Esophagus muscularis mucosa (tissue), 3 donors: ENCODE measurements at regions not wholly inside any gene's neighbourhood (a gene's known extent, or its start where the extent isn't known, plus 50 kb on each side); places are given as distances from the start of the nearest gene placed in this dataset.

ENCODE experiments used
- POLR2AphosphoS5 ChIP-seq, 2 donors: sonication (generic); formaldehyde crosslinking; IDR thresholded peaks; one replicate each; pipeline ENCODE4 v1.6.1; 2017; ENCODE audit warnings: antibody characterized with exemption in 2 of 2
- TF ChIP-seq, protein P1 (sequence below), 3 experiments: fragments of 200-600 bp in 2 of 3; fragments of 450-650 bp in 1 of 3; sonication (generic) in 2 of 3; IDR thresholded peaks; one replicate each; pipeline ENCODE4 v1.5.1; 2017 to 2019; ENCODE audit warnings: antibody characterized with exemption in 3 of 3, mild to moderate bottlenecking in 2 of 3, moderate library complexity in 1 of 3

GRCh38 chr4:97003715-97004114 is 1139.6 kb downstream of the STPG2 start:
- TF ChIP-seq, protein P1, sequence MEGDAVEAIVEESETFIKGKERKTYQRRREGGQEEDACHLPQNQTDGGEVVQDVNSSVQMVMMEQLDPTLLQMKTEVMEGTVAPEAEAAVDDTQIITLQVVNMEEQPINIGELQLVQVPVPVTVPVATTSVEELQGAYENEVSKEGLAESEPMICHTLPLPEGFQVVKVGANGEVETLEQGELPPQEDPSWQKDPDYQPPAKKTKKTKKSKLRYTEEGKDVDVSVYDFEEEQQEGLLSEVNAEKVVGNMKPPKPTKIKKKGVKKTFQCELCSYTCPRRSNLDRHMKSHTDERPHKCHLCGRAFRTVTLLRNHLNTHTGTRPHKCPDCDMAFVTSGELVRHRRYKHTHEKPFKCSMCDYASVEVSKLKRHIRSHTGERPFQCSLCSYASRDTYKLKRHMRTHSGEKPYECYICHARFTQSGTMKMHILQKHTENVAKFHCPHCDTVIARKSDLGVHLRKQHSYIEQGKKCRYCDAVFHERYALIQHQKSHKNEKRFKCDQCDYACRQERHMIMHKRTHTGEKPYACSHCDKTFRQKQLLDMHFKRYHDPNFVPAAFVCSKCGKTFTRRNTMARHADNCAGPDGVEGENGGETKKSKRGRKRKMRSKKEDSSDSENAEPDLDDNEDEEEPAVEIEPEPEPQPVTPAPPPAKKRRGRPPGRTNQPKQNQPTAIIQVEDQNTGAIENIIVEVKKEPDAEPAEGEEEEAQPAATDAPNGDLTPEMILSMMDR (IDR thresholded peaks at IDR 0.05) = no peak
- TF ChIP-seq POLR2AphosphoS5 (IDR thresholded peaks at IDR 0.05) = no peak
